NB4 (cell line): ENCODE measurements at regions not wholly inside any gene's neighbourhood (a gene's known extent, or its start where the extent isn't known, plus 50 kb on each side); places are given as distances from the start of the nearest gene placed in this dataset.

Experiments
- DNase-seq: peaks from one replicate; pipeline ENCODE4 v3.0.0; 2010; ENCODE audit warnings: low read depth
- H3K4me3 ChIP-seq: one replicate; pipeline ENCODE4 v1.5.1; 2011; ENCODE audit warnings: mild to moderate bottlenecking, low read depth, low read length, moderate library complexity
- MYC ChIP-seq: IDR thresholded peaks from 2 replicates; pipeline ENCODE4 v1.6.1; 2011; ENCODE audit warnings: low read depth, low read length
- POLR2A ChIP-seq: IDR thresholded peaks from 2 replicates; pipeline ENCODE4 v1.6.1; 2011; ENCODE audit warnings: mild to moderate bottlenecking; ENCODE audit not compliant: insufficient read length; ENCODE audit errors: extremely low read depth
- TF ChIP-seq, protein P1 (sequence below): IDR thresholded peaks from 2 replicates; pipeline ENCODE4 v1.6.1; 2011; ENCODE audit warnings: low read depth, low read length
- TF ChIP-seq, protein P2 (sequence below): IDR thresholded peaks from one replicate; pipeline ENCODE4 v1.5.1; 2012; ENCODE audit warnings: low read depth, low read length

DNA sequence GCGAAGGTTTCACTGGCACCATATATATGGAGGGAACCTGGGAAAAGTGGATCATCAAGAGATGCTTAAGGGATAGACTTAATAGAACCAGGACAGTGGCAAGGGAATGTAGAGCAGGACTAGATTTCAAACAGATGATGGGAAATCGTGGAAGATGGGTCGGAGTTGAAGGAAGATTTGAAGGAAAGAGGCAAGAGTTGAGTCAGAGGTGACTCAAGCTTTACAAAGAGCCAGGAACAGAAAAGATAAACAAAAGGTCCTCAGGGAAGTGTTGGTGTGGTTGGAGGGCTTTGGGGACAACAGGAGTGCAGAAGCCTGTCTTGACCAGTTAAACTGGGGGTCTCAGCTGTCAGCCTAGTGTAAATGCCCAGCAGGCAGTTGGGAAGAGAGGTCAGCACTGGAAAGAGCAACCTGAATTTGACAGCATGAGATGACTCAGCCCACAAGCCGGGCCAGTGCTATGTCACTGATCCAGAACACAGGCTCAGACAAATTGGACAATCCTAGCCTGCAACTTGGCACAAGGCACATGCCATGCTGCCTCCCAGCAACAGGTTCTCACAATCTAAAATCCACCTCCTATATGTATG is 230.5 kb downstream of the IDS start:
- no peak for DNase-seq
- no peak overlapping the region for H3K4me3 ChIP-seq
- TF ChIP-seq MYC (no peak), POLR2A (no peak)
- TF ChIP-seq, protein P1, sequence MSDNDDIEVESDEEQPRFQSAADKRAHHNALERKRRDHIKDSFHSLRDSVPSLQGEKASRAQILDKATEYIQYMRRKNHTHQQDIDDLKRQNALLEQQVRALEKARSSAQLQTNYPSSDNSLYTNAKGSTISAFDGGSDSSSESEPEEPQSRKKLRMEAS = no peak
- TF ChIP-seq, protein P2, sequence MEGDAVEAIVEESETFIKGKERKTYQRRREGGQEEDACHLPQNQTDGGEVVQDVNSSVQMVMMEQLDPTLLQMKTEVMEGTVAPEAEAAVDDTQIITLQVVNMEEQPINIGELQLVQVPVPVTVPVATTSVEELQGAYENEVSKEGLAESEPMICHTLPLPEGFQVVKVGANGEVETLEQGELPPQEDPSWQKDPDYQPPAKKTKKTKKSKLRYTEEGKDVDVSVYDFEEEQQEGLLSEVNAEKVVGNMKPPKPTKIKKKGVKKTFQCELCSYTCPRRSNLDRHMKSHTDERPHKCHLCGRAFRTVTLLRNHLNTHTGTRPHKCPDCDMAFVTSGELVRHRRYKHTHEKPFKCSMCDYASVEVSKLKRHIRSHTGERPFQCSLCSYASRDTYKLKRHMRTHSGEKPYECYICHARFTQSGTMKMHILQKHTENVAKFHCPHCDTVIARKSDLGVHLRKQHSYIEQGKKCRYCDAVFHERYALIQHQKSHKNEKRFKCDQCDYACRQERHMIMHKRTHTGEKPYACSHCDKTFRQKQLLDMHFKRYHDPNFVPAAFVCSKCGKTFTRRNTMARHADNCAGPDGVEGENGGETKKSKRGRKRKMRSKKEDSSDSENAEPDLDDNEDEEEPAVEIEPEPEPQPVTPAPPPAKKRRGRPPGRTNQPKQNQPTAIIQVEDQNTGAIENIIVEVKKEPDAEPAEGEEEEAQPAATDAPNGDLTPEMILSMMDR = no peak

DNA sequence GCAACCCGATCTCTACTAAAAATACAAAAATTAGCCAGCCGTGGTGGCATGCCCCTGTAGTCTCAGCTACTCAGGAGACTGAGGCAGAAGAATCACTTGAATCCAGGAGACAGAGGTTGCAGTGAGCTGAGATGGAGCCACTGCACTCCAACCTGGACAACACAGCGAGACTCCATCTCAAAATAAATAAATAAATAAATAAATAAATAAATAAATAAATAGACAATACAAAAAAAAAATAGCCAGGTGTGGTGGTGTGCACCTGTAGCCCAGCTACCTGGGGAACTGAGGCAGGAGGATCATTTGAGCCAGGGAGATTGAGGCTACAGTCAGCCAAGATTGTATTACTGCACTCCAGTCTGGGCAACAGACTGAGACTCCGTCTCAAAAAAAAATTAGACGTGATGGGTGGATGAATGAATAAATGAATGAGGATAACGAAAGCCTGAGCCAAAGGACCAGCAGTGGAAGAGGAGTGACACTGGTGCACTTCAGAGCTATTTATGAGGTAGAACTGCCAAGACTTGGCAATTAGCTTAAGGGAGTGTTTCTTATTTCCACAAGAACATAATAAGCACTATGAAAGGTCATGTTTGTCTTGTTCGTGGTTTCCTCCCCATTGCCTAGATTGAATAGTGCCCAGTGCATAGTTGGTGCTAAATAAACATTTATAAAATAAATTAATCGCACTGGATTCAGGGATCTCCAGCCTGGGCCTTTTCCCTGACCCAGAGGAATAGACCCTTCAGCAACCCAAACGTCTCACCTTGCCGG is 232.2 kb downstream of the IDS start:
- TF ChIP-seq MYC = no peak
- no peak for TF ChIP-seq POLR2A
- TF ChIP-seq, protein P2 = no peak
- TF ChIP-seq, protein P1 = no peak
- H3K4me3 ChIP-seq = no peak overlapping the region
- no peak for DNase-seq

DNA sequence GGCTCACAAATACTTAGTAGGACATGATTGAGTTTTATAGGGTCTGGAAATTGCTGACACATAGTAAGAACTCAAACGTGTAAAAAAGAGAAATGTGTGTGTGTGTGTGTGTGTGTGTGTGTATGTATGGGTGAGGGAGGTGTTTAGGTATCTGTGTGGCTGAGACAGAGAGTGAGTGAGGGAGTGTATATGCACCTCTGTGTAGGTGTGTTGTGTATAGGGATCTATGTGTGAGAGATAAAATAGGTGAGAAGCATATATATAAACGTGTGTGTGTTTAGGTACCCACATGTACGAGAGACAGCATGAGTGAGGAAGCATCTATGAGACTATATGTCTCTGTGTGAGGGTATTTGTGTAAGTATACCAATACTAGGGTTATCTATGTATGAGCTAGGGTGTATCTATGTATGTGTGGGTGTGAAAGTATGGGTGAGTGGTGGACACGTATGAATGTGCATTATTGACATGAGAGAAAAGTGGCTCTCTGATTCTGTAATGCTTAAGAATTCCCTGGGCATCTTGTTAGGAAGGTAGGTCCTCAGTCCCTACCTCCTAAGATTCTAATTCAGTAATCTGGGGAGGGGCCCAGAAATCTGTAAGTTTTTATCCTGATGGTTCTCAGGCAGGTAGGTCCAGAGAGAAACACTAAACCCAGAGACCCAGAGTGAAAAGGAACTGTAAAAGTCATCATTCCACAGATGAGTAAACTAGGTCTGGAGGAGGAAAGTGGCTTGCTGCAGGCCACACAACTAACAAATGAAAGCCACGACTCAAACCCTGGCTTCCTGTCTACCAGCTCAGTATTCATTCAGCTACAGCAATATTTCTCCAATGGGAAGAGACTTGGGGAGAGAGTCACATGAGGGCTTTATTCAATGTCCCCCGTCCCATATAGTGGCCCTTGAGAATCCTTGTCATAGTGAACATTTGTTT is 237.0 kb downstream of the IDS start:
- DNase-seq = no peak
- no peak overlapping the region for H3K4me3 ChIP-seq
- TF ChIP-seq, protein P1 = no peak
- TF ChIP-seq, protein P2 = no peak
- TF ChIP-seq POLR2A (no peak), MYC (no peak)

DNA sequence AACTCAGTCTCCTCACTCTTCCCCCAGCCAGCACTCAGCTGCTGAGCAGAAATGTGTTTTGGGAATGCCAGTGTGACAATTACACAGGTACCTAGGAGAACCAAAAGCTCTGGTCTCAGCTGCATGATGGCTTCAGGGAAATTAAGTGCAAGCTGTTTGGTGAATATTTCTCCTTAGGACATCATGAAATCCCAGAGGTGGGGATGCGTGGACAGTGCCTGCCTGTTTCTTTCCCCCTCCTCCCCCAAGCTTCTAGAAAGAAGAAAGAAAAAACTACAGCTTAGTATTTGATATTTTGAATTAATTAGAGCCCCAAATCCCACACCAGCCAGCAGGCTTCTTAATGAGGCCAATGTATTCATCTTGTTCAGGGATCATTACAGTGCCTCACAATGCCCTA is 243.0 kb downstream of the IDS start:
- no peak for DNase-seq
- TF ChIP-seq, protein P1 = no peak
- no peak for TF ChIP-seq MYC
- TF ChIP-seq POLR2A = no peak
- TF ChIP-seq, protein P2 = no peak
- no peak overlapping the region for H3K4me3 ChIP-seq

DNA sequence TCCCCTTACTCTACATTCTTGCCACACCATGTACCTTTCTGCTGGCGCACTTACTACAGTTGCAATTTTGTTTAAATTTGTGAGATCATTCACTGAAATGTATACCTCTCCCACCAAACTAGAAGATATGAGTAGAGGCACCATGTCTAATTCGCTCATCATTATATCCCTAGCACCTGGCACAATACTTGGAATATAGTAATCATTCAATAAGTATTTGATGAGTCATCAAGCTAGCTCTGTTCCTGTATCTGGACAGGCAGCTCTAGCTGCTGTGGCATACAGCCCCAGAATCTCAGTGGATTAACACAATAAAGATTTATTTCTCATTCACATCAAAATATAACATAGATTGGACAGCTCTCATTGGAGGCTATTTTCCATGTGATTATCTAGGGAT is 245.9 kb downstream of the IDS start:
- no peak overlapping the region for H3K4me3 ChIP-seq
- TF ChIP-seq MYC (no peak), POLR2A (no peak)
- TF ChIP-seq, protein P1 = no peak
- TF ChIP-seq, protein P2 = no peak
- no peak for DNase-seq
